ENCODE measurements at regions not wholly inside any gene's neighbourhood (a gene's known extent, or its start where the extent isn't known, plus 50 kb on each side); places are given as distances from the start of the nearest gene placed in this dataset.

- TF ChIP-seq CTCF (IDR thresholded peaks at IDR 0.05; ENCODE audit: low read depth, low read length), result no peak
- TF ChIP-seq MYC (IDR thresholded peaks at IDR 0.05; ENCODE audit: low read depth, low read length), result no peak
- TF ChIP-seq, protein P1, sequence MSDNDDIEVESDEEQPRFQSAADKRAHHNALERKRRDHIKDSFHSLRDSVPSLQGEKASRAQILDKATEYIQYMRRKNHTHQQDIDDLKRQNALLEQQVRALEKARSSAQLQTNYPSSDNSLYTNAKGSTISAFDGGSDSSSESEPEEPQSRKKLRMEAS (IDR thresholded peaks at IDR 0.05; ENCODE audit: low read depth, low read length), result no peak
- no peak for TF ChIP-seq POLR2A (IDR thresholded peaks at IDR 0.05; ENCODE audit: extremely low read depth, insufficient read length)
- no peak overlapping the region for H3K4me3 ChIP-seq (ENCODE audit: low read depth, low read length)
- DNase-seq (ENCODE audit: low read depth), result no peak
These were observed 269.8 kb upstream of the ARX start for GRCh38 chrX:25285598-25285997.

DNA sequence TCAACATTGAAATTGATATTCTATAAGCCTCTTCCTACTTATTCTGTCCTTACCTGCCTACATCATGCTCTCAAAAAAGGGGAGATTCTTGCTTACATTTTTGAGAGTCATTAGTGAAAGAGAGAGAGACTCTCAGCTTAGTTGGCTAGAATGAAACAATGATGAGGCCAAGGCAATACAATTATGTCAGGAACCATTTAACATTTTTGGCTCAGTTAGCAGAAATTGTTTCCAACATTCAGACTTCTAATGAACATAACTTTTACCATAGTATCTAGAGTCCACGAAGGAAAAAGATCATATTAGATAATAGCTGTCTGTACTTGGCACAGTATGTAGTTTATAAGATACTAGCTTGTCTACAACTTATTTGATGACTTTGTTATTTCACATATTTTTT, 263.7 kb upstream of the ARX start:
- no peak for DNase-seq (ENCODE audit: low read depth)
- TF ChIP-seq CTCF (IDR thresholded peaks at IDR 0.05; ENCODE audit: low read depth, low read length) (no peak), MYC (IDR thresholded peaks at IDR 0.05; ENCODE audit: low read depth, low read length) (no peak), POLR2A (IDR thresholded peaks at IDR 0.05; ENCODE audit: extremely low read depth, insufficient read length) (no peak)
- TF ChIP-seq, protein P1 (IDR thresholded peaks at IDR 0.05; ENCODE audit: low read depth, low read length), result no peak
- no peak overlapping the region for H3K4me3 ChIP-seq (ENCODE audit: low read depth, low read length)

DNA sequence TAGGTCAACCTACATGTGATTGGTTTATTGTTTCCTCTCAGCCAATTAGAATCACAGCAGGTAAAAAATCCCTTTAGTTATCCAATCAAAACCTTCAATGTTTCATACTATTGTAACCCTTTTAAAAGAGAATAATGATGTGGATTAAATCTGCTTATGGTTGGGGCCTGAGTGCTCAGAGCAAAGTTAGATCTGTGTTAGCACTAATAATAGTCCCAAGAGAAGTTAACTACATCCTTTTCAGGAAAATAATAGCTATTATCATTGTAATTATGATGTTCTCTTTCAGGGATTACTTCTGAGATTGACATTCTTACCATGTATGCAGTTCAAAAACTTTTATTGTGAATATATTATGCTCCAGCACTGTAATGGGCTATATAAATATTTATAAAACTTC, 262.6 kb upstream of the ARX start:
- TF ChIP-seq, protein P1 (IDR thresholded peaks at IDR 0.05; ENCODE audit: low read depth, low read length), result no peak
- TF ChIP-seq POLR2A (IDR thresholded peaks at IDR 0.05; ENCODE audit: extremely low read depth, insufficient read length), result no peak
- no peak for TF ChIP-seq MYC (IDR thresholded peaks at IDR 0.05; ENCODE audit: low read depth, low read length)
- TF ChIP-seq CTCF (IDR thresholded peaks at IDR 0.05; ENCODE audit: low read depth, low read length), result no peak
- no peak for DNase-seq (ENCODE audit: low read depth)
- no peak overlapping the region for H3K4me3 ChIP-seq (ENCODE audit: low read depth, low read length)

- H3K4me3 ChIP-seq (ENCODE audit: low read depth, low read length), result no peak overlapping the region
- no peak for DNase-seq (ENCODE audit: low read depth)
- TF ChIP-seq POLR2A (IDR thresholded peaks at IDR 0.05; ENCODE audit: extremely low read depth, insufficient read length) (no peak), MYC (IDR thresholded peaks at IDR 0.05; ENCODE audit: low read depth, low read length) (no peak), CTCF (IDR thresholded peaks at IDR 0.05; ENCODE audit: low read depth, low read length) (no peak)
- TF ChIP-seq, protein P1 (IDR thresholded peaks at IDR 0.05; ENCODE audit: low read depth, low read length), result no peak
These were observed 261.8 kb upstream of the ARX start for GRCh38 chrX:25277574-25277973.

GRCh38 chrX:25275159-25275558, 259.4 kb upstream of the ARX start:
- TF ChIP-seq, protein P1 (IDR thresholded peaks at IDR 0.05; ENCODE audit: low read depth, low read length), result no peak
- TF ChIP-seq CTCF (IDR thresholded peaks at IDR 0.05; ENCODE audit: low read depth, low read length), result no peak
- TF ChIP-seq POLR2A (IDR thresholded peaks at IDR 0.05; ENCODE audit: extremely low read depth, insufficient read length), result no peak
- TF ChIP-seq MYC (IDR thresholded peaks at IDR 0.05; ENCODE audit: low read depth, low read length), result no peak
- DNase-seq (ENCODE audit: low read depth), result no peak
- no peak overlapping the region for H3K4me3 ChIP-seq (ENCODE audit: low read depth, low read length)

DNA sequence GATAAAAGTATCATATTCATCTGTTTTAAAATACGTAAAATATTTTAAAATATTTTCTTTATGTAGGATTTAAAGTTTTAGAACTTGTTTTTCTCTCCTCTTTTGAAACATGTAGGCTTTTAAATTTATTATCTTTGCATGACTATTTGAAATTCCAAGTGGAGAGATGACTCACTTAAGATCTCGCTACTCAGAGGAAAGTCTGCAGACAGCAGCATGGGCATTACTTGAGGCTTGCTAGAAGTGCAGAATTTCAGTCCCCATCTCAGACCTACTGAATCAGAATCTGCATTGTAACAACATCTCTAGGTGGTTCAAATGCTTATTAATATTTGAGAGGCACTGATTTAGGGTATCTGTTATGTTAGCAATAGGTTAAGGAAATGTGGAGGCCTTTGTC, 225.7 kb upstream of the ARX start:
- no peak for DNase-seq (ENCODE audit: low read depth)
- TF ChIP-seq CTCF (IDR thresholded peaks at IDR 0.05; ENCODE audit: low read depth, low read length) (no peak), MYC (IDR thresholded peaks at IDR 0.05; ENCODE audit: low read depth, low read length) (no peak), POLR2A (IDR thresholded peaks at IDR 0.05; ENCODE audit: extremely low read depth, insufficient read length) (no peak)
- TF ChIP-seq, protein P1 (IDR thresholded peaks at IDR 0.05; ENCODE audit: low read depth, low read length), result no peak
- no peak overlapping the region for H3K4me3 ChIP-seq (ENCODE audit: low read depth, low read length)
